C4-2B (cell line): ENCODE measurements at regions not wholly inside any gene's neighbourhood (a gene's known extent, or its start where the extent isn't known, plus 50 kb on each side); places are given as distances from the start of the nearest gene placed in this dataset.

ENCODE experiments used
- CTCF ChIP-seq: fragments of 450-650 bp; conservative IDR thresholded peaks from 2 replicates; pipeline ENCODE4 v1.5.1; 2017; ENCODE audit warnings: mild to moderate bottlenecking
- ZFX ChIP-seq: fragments of 450-650 bp; IDR thresholded peaks from 2 replicates; pipeline ENCODE4 v1.6.1; 2017

- TF ChIP-seq CTCF (no peak), ZFX (no peak)
Observed at GRCh38 chr7:4603843-4604231, 78.3 kb upstream of the FOXK1 start.
